NCI-H187 treated with DMSO at 0.1 percent for 48 hours (cell line): ENCODE measurements at regions not wholly inside any gene's neighbourhood (a gene's known extent, or its start where the extent isn't known, plus 50 kb on each side); places are given as distances from the start of the nearest gene placed in this dataset.

Experiments used
- DNase-seq: peaks from one replicate; lab custom pipeline; 2025; lab: John Stamatoyannopoulos, UW

GRCh38 chr7:98565103-98565502 is 52.0 kb upstream of the NPTX2 start:
- DNase-seq, result no peak

DNA sequence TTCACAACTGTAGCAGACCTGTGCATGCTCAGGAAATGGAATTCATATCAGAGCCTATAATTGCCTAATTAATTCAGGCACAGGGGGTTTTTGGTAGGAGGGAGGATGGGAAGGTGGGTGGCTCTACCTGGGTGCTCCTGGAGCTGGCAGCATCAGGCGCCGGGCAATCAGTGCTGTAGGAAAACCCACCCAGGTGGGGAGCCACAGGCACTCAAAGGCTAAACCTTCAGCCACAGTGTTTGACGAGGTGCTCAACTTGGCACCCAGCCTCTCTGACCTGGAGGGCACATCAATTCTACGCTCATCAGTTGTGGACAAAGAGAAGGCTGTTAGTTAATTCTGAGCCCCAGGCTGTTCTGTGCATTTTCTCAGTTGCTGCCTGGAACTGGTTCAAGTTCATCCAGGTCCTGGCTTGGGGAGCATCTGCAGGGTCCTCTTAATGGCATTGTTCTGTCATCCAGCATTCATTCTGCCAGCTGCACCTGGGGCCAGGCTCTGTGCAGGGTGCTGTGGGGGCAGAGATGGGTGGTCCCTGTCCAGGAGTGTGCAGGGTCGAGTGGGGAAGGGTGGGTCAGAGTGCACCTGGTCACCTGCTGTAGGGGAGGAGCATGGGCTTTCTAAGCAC is 54.1 kb upstream of the NPTX2 start:
- DNase-seq, result no peak

DNA sequence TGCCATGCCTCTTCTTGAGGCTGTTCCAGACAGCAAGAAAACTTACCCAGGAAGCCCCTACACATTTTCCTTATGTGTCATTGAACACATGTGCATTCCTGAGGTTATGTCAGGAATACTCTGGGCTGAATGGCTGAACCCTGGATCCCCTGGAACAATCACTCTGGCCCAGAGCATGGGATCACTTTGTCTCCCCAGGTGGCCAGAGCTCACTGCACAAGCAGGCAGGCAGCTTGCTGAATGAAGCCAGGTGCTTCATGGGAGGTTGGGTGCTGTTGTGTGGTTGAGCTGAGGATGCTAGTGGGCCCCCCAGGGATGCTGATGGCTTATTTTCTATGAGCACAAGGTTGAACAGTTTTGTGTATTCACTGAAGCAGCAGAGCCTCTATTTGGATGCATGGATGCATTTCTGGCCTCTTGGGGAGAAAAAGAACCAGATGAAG is 54.7 kb upstream of the NPTX2 start:
- peak; percentile 73 for DNase-seq

DNA sequence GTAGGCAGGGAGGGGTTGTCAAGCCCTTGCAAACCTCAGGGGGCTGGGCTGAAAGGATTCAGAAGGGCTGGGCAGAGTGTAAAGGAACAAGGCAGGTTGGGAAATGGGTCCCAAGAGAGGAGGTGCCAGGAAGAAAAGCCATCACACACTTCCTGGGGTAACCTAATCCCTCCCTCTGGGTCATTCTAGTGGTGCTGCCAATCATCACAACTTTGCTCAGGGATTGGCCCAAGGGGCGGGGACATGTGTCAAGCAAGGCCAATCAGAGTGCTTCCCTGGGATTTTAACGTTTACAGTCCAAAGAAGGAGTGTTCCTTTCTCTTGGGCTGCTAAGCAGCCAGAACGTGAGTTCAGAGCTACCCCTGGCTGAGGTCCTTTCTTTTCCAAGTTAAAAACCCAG is 57.1 kb upstream of the NPTX2 start:
- DNase-seq, result peak; percentile 60

- DNase-seq, result no peak
These were observed 57.9 kb upstream of the NPTX2 start for GRCh38 chr7:98559219-98559618.

DNA sequence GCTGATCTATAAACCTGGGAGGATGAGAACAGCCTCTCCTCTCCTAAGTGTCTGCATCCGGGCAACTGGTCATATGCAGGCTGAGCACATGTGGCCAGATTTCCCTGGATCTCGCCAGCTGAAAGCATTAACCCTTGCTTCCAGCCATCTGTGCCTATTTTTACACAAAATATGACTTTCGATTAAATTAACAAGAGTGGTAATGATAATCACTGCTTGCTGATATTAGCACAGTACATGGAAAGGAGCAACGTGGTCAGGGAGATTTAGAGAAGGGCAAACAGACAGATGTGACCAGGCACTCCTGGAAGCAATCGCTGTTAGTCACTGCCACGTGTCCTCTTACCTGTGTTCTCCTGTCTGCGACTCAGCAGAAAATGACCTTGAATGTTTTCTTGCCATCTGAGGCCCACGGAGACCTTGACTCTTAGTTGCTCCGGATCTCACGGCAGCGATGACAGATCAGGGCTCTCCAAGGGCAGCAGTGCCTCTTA is 59.5 kb upstream of the NPTX2 start:
- DNase-seq, result no peak

DNA sequence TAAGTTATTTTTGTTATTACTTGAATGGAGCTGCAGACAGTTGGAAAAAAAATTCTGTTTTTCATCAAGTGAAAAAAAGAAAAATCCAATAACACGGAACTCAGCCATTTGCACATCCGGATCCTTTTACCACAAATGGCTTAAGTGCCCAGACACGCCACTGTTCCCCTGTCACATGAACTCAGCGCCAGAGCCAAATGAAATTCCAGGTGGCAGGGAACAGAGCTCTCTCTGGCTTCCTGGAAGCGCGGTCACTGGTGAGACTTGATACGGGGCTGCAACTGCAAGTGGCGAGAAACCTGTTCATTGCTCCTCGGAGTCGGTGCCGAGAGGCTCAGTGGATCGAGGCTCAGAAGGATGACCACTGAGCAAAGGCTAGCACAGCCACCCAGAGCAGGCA is 60.8 kb upstream of the NPTX2 start:
- peak; percentile 30 for DNase-seq

GRCh38 chr7:98555403-98555802 is 61.7 kb upstream of the NPTX2 start:
- DNase-seq, result no peak

DNA sequence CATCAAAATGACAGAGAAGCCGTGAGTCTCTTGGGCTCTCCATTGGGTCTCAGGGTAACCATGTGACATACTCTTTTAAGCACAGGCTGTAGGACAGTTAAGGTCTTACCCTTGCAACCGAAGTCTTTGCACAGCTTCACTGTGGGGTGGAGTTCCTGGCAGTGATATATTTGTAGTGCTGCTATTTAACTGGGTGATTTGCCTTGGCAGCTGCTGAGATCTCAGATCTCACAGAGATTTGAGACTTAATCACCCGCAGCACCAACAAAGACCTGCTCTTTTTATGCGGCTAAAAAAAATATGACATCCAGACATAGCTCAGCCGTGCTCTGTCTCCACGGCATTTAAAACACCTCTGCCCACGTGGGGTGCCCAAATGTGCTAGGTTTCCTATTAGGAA is 63.4 kb upstream of the NPTX2 start:
- no peak for DNase-seq

GRCh38 chr7:98551611-98552273 is 65.3 kb upstream of the NPTX2 start:
- DNase-seq, result no peak

DNA sequence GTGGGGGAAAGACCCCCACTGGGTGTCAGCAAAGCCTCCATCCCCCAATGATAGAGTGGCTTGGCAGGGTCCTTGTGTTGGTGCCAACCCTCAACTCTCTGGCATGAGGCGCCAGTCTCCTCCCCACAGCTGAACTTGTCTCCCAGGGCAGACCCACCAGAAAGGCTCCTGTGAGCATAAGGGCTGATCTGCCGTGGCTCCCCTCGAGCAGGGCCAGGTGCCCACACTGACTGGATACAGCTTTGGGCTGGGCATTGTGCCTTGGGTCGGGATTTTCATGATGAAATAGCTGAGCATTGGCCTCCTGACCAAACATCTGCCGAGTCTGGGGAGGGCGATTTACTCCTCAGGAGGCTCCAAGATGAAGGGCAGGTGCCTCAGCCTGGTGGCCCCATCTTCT is 68.1 kb upstream of the NPTX2 start:
- no peak for DNase-seq

DNA sequence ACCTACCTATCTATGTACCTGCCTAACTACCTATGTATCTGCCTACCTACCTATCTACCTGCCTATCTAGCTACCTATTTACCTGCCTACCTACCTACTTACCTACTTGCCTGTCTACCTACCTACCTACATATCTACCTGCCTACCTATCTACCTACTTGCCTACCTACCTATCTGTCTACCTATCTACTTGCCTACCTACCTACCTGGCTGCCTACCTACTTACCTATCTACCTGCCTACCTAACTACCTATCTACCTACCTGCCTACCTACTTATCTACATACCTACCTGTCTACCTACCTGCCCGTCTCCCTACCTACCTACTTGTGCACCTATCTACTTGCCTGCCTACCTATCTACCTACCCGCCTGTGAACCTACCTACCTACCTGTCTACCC is 68.7 kb upstream of the NPTX2 start:
- DNase-seq, result no peak

- DNase-seq, result no peak
These were observed 76.0 kb upstream of the NPTX2 start for GRCh38 chr7:98541101-98541500.

DNA sequence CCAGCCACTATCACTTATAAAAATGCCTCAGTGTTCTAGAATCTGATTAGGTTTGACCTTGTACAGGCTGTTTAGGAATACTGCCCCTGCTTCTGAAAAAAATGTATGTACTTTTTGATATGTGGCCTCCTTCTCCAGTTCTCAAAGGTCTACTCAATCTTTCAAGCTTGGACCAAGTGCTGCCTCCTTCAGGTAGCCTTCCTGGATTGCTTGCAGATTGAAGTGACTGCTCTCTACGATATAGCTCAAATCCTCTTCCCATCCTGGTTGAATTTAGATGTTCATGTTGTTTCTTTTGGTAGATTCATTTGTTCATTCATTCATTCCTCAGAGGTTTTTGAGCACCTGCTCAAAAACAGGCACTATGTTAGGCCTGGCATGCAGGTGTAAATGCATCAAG is 77.2 kb upstream of the NPTX2 start:
- DNase-seq, result no peak

GRCh38 chr7:98536803-98537202 is 80.3 kb upstream of the NPTX2 start:
- DNase-seq, result no peak

DNA sequence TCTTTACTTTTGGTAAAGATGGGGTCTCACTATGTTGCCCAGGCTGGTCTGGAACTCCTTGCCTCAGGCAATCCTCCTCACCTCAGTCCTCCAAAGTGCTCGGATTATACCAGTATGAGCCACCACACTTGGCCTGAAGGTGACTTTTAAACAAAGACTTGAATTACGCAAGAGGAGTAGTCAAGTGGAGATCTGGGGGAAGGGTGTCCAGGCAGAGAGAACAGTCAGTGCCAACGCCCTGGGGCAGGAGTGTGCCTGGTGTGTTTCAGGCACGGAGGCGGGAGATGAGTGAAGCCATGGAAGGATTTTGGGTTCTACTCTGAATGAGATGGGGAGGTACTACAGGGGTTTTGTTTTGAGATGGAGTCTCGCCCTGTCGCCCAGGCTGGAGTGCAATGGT is 82.6 kb upstream of the NPTX2 start:
- DNase-seq, result no peak

DNA sequence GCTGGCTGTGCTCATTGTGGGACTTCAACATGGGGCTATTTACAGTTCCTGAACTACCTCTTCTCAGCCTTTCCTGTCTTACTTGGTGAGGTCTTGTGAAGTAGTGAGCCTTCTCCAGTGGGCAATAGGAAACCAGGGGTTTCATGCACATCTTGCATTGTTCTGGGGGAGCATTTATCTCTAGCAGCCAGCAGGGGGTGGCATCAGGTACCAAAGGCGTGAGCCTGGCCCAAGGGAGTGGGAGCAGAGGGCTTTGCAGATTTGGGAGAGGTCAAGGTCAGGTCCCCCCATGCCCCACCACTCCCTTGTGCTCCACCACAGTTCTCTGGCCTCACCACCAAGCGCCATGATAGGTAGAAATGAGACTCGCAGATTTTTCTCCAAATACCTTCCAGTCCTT is 85.4 kb upstream of the NPTX2 start:
- no peak for DNase-seq

- DNase-seq, result no peak
These were observed 89.0 kb upstream of the NPTX2 start for GRCh38 chr7:98528079-98528478.

DNA sequence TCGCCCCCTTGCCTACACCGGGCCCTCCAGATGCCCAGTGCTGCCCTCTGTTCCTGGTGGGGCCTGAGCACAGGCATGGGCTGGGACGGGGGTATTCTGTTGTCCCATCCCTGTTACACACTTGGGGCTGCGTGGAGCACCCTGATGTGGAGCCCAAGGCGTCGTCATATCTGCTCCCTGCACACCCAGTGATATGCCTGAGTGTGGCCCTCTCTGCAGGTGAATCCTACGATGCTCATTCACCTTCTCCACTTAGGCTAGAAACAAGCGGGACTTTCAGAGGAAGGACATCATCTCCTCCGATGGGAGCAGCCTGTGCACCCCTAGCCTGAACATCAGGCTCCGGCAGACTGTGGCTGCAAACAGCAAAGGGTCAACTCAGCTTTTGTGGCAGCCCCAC is 91.0 kb upstream of the NPTX2 start:
- no peak for DNase-seq

DNA sequence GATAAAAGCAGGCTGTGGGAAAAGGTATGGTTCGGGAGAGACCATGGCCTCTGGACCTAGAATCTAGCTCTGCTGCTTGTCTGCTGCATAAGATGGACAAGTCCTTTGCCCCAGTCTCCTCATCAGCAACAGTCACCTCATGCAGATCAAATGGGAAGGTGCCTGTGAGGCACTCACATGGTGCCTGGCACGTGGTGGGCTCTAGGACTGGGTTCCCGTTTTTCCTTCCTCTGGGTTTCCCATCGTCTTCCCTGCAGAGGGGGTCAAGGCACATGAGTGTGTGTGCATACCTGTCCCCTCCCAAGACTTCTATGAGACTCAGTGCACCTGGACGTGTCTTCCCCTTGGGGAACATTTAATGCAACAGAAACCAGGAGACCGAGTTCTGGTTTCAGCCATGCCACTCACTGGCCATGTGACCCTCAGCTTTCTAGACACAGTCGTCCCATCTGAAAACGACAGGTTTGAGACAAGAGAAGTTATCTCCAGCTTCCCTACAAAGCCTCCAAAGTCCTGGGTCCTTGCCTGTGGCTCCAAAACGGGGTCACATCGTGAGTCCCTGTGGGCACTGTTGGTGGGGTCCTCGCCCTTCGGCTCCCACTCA is 95.9 kb upstream of the NPTX2 start:
- no peak for DNase-seq

GRCh38 chr7:98520356-98520951 is 96.6 kb upstream of the NPTX2 start:
- no peak for DNase-seq

GRCh38 chr7:98518159-98518947 is 98.7 kb upstream of the NPTX2 start:
- no peak for DNase-seq
